Breast epithelium (tissue), 3 donors: ENCODE measurements at regions not wholly inside any gene's neighbourhood (a gene's known extent, or its start where the extent isn't known, plus 50 kb on each side); places are given as distances from the start of the nearest gene placed in this dataset.

Source experiments
- POLR2A ChIP-seq: fragments of 450-650 bp; IDR thresholded peaks from one replicate; pipeline ENCODE4 v1.6.1; 2016; ENCODE audit warnings: antibody characterized with exemption, mild to moderate bottlenecking, moderate library complexity
- POLR2AphosphoS5 ChIP-seq, 3 donors: sonication (generic); formaldehyde crosslinking; IDR thresholded peaks; one replicate each; pipeline ENCODE4 v1.6.1; 2017; ENCODE audit warnings: antibody characterized with exemption in 3 of 3
- TF ChIP-seq, protein P1 (sequence below), 3 donors: fragments of 450-650 bp; IDR thresholded peaks; one replicate each; pipeline ENCODE4 v1.5.1; 2016 to 2017; ENCODE audit warnings: antibody characterized with exemption in 3 of 3, mild to moderate bottlenecking in 3 of 3, moderate library complexity in 3 of 3

DNA sequence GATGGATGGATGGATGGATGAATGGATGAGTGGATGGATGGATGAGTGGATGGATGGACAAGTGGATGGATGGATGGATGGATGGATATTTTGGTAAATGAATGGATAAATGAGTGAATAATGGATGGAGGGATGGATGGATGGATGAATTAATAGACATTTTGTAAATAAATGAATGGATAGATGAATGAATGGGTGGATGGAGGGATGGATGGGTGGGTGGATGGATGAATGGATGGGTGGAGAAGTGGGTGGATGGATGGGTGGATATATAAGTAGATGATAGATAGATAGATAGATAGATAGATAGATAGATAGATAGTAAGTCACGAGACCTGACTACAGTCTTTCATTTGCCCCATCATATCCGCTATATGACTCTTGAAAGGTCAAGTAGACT is 82.7 kb upstream of the OLFM1 start:
- TF ChIP-seq, protein P1, sequence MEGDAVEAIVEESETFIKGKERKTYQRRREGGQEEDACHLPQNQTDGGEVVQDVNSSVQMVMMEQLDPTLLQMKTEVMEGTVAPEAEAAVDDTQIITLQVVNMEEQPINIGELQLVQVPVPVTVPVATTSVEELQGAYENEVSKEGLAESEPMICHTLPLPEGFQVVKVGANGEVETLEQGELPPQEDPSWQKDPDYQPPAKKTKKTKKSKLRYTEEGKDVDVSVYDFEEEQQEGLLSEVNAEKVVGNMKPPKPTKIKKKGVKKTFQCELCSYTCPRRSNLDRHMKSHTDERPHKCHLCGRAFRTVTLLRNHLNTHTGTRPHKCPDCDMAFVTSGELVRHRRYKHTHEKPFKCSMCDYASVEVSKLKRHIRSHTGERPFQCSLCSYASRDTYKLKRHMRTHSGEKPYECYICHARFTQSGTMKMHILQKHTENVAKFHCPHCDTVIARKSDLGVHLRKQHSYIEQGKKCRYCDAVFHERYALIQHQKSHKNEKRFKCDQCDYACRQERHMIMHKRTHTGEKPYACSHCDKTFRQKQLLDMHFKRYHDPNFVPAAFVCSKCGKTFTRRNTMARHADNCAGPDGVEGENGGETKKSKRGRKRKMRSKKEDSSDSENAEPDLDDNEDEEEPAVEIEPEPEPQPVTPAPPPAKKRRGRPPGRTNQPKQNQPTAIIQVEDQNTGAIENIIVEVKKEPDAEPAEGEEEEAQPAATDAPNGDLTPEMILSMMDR (IDR thresholded peaks at IDR 0.05): no peak
- TF ChIP-seq POLR2AphosphoS5 (IDR thresholded peaks at IDR 0.05) (no peak), POLR2A (no peak)
